ENCODE measurements at regions not wholly inside any gene's neighbourhood (a gene's known extent, or its start where the extent isn't known, plus 50 kb on each side); places are given as distances from the start of the nearest gene placed in this dataset.

GRCh38 chr3:30354972-30355371 lies 251.4 kb upstream of the TGFBR2 start:
- TF ChIP-seq CTCF (IDR thresholded peaks at IDR 0.05) = no peak
- TF ChIP-seq POLR2A (IDR thresholded peaks at IDR 0.05) = no peak
